Neural cell (in vitro differentiated cells): ENCODE measurements at regions not wholly inside any gene's neighbourhood (a gene's known extent, or its start where the extent isn't known, plus 50 kb on each side); places are given as distances from the start of the nearest gene placed in this dataset.

Source experiments
- H2AFZ ChIP-seq: fragments of 200-600, 300-800 bp; sonication (generic), shearing (Covaris generic); 2 replicates; pipeline ENCODE4 v1.6.0; 2014; ENCODE audit warnings: low read depth, mild to moderate bottlenecking, antibody characterized with exemption, low read length, moderate library complexity
- H3F3A ChIP-seq: fragments of 200-600 bp; shearing (Covaris generic); 2 replicates; pipeline ENCODE4 v1.6.1; 2016; ENCODE audit warnings: mild to moderate bottlenecking, moderate library complexity, mixed read lengths, antibody characterized with exemption, low read length; ENCODE audit not compliant: insufficient read depth, poor library complexity, severe bottlenecking
- H3K27ac ChIP-seq: fragments of 200-600, 300-800 bp; sonication (generic), shearing (Covaris generic); 2 replicates; pipeline ENCODE4 v1.5.1; 2014; ENCODE audit warnings: mild to moderate bottlenecking, low read length, moderate library complexity
- H3K27me3 ChIP-seq: fragments of 300-800, 200-600 bp; sonication (generic), shearing (Covaris generic); 2 replicates; pipeline ENCODE4 v1.6.0; 2014; ENCODE audit warnings: mild to moderate bottlenecking, low read depth, low read length, moderate library complexity; ENCODE audit not compliant: insufficient read depth
- H3K36me3 ChIP-seq: fragments of 300-800, 200-600 bp; sonication (generic), shearing (Covaris generic); 2 replicates; pipeline ENCODE4 v1.5.1; 2014; ENCODE audit warnings: mild to moderate bottlenecking, antibody characterized with exemption, low read length, moderate library complexity; ENCODE audit not compliant: insufficient read depth
- H3K4me2 ChIP-seq: fragments of 300-800, 200-600 bp; sonication (generic), shearing (Covaris generic); 2 replicates; pipeline ENCODE4 v1.6.0; 2014; ENCODE audit warnings: mild to moderate bottlenecking, low read length
- H3K4me3 ChIP-seq: fragments of 300-800, 200-600 bp; sonication (generic), shearing (Covaris generic); 2 replicates; pipeline ENCODE4 v1.5.1; 2014; ENCODE audit warnings: mild to moderate bottlenecking, low read length, moderate library complexity
- H3K79me2 ChIP-seq: fragments of 200-600 bp; shearing (Covaris generic); replicated peaks from 2 replicates; pipeline ENCODE4 v1.6.0; 2014; ENCODE audit warnings: mild to moderate bottlenecking, low read length, moderate library complexity; ENCODE audit not compliant: insufficient read depth
- H3K9ac ChIP-seq: fragments of 300-800, 200-600 bp; sonication (generic), shearing (Covaris generic); 2 replicates; pipeline ENCODE4 v1.6.1; 2016; ENCODE audit warnings: mild to moderate bottlenecking, low read length, mixed read lengths
- H3K9me2 ChIP-seq: fragments of 200-600 bp; shearing (Covaris generic); 2 replicates; pipeline ENCODE4 v1.6.1; 2016; ENCODE audit warnings: mild to moderate bottlenecking, low read length, mixed read lengths; ENCODE audit not compliant: insufficient read depth
- H3K9me3 ChIP-seq: fragments of 200-600, 300-800 bp; sonication (generic), shearing (Covaris generic); 2 replicates; pipeline ENCODE4 v1.6.1; 2016; ENCODE audit warnings: mild to moderate bottlenecking, mixed run types, low read length, moderate library complexity, mixed read lengths
- H4K20me1 ChIP-seq: fragments of 200-600 bp; shearing (Covaris generic); 2 replicates; pipeline ENCODE4 v1.6.1; 2016; ENCODE audit warnings: mild to moderate bottlenecking, mixed run types; ENCODE audit not compliant: insufficient read depth
- EP300 ChIP-seq: fragments of 450-650 bp; conservative IDR thresholded peaks from 2 replicates; pipeline ENCODE4 v1.6.1; 2014; ENCODE audit warnings: antibody characterized with exemption, mild to moderate bottlenecking, moderate library complexity; ENCODE audit not compliant: poor library complexity, severe bottlenecking
- EZH2 ChIP-seq: fragments of 200-600, 300-800 bp; shearing (Covaris generic), sonication (generic); IDR thresholded peaks from 2 replicates; pipeline ENCODE4 v1.6.1; 2014; ENCODE audit warnings: antibody characterized with exemption, low read length, borderline replicate concordance, mild to moderate bottlenecking; ENCODE audit not compliant: insufficient read depth, poor library complexity, severe bottlenecking
- MXI1 ChIP-seq: fragments of 450-650 bp; conservative IDR thresholded peaks from 2 replicates; pipeline ENCODE4 v1.6.1; 2014; ENCODE audit warnings: antibody characterized with exemption, mild to moderate bottlenecking; ENCODE audit not compliant: poor library complexity, severe bottlenecking
- POLR2AphosphoS5 ChIP-seq: IDR thresholded peaks from 2 replicates; pipeline ENCODE4 v1.6.1; 2012
- RAD21 ChIP-seq: fragments of 450-650 bp; conservative IDR thresholded peaks from 2 replicates; pipeline ENCODE4 v1.6.1; 2014; ENCODE audit warnings: antibody characterized with exemption, mild to moderate bottlenecking, moderate library complexity
- SMC3 ChIP-seq: fragments of 450-650 bp; conservative IDR thresholded peaks from 2 replicates; pipeline ENCODE4 v1.6.1; 2014; ENCODE audit warnings: antibody characterized with exemption, mild to moderate bottlenecking, moderate library complexity; ENCODE audit not compliant: poor library complexity
- TAF1 ChIP-seq: IDR thresholded peaks from 2 replicates; pipeline ENCODE4 v1.6.1; 2012; ENCODE audit warnings: low read depth
- TF ChIP-seq, protein P1 (sequence below): fragments of 450-650 bp; IDR thresholded peaks from 2 replicates; pipeline ENCODE4 v1.5.1; 2014; ENCODE audit warnings: antibody characterized with exemption, mild to moderate bottlenecking, moderate library complexity; ENCODE audit not compliant: poor library complexity, severe bottlenecking
- TF ChIP-seq, protein P2 (sequence below): IDR thresholded peaks from 2 replicates; pipeline ENCODE4 v1.6.1; 2012; ENCODE audit warnings: borderline replicate concordance

DNA sequence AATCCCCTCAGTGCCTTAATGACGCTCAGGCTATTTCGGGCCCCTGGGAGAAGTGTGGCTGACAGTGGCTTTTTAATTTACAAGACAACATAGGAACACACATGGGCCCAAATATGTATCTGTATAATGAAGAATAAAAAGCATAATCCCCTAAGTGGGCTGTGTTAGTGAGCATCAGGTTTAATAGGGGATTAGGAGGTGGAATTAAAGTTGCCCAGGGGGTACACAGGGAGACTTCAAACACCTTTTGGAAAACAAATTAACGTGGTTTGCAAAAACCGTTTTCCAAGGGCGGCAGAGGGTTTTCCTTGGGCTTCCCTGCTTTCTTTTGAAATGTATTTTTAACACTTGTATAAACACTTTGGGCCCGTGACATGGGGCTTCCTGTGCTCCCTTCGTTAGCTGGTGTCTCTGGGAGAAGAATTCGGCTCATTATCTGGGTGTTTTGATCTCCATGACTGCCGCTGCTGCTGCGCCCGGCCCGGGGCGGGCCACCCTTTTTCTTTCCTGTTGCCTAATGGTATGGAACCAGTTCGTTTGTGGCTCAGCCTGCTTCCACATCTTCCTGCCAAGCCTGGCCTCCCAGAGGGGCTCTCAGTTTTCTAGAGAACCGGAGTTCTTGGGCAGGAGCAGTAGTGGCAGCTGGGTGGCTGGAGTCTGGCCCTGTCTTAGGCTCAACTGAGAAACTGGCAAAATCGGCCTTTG lies 173.0 kb downstream of the MACROH2A1 start:
- Histone ChIP-seq H3K36me3 (no peaks in the 10 kb centered on the region), H4K20me1 (no peaks in the 10 kb centered on the region), H3K9ac (no peak overlapping the region), H3K27me3 (no peaks in the 10 kb centered on the region), H3F3A (no peaks in the 10 kb centered on the region), H3K27ac (no peak overlapping the region), H3K9me3 (no peaks in the 10 kb centered on the region), H3K79me2 (no peaks in the 10 kb centered on the region), H2AFZ (no peak overlapping the region), H3K4me2 (no peak overlapping the region), H3K4me3 (no peak overlapping the region), H3K9me2 (no peaks in the 10 kb centered on the region)
- TF ChIP-seq, protein P1, sequence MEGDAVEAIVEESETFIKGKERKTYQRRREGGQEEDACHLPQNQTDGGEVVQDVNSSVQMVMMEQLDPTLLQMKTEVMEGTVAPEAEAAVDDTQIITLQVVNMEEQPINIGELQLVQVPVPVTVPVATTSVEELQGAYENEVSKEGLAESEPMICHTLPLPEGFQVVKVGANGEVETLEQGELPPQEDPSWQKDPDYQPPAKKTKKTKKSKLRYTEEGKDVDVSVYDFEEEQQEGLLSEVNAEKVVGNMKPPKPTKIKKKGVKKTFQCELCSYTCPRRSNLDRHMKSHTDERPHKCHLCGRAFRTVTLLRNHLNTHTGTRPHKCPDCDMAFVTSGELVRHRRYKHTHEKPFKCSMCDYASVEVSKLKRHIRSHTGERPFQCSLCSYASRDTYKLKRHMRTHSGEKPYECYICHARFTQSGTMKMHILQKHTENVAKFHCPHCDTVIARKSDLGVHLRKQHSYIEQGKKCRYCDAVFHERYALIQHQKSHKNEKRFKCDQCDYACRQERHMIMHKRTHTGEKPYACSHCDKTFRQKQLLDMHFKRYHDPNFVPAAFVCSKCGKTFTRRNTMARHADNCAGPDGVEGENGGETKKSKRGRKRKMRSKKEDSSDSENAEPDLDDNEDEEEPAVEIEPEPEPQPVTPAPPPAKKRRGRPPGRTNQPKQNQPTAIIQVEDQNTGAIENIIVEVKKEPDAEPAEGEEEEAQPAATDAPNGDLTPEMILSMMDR = no peak
- TF ChIP-seq EP300 = no peak
- TF ChIP-seq EZH2 = no peak
- no peak for TF ChIP-seq RAD21
- TF ChIP-seq, protein P2, sequence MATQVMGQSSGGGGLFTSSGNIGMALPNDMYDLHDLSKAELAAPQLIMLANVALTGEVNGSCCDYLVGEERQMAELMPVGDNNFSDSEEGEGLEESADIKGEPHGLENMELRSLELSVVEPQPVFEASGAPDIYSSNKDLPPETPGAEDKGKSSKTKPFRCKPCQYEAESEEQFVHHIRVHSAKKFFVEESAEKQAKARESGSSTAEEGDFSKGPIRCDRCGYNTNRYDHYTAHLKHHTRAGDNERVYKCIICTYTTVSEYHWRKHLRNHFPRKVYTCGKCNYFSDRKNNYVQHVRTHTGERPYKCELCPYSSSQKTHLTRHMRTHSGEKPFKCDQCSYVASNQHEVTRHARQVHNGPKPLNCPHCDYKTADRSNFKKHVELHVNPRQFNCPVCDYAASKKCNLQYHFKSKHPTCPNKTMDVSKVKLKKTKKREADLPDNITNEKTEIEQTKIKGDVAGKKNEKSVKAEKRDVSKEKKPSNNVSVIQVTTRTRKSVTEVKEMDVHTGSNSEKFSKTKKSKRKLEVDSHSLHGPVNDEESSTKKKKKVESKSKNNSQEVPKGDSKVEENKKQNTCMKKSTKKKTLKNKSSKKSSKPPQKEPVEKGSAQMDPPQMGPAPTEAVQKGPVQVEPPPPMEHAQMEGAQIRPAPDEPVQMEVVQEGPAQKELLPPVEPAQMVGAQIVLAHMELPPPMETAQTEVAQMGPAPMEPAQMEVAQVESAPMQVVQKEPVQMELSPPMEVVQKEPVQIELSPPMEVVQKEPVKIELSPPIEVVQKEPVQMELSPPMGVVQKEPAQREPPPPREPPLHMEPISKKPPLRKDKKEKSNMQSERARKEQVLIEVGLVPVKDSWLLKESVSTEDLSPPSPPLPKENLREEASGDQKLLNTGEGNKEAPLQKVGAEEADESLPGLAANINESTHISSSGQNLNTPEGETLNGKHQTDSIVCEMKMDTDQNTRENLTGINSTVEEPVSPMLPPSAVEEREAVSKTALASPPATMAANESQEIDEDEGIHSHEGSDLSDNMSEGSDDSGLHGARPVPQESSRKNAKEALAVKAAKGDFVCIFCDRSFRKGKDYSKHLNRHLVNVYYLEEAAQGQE = no peak
- no peak for TF ChIP-seq POLR2AphosphoS5
- no peak for TF ChIP-seq MXI1
- no peak for TF ChIP-seq TAF1
- no peak for TF ChIP-seq SMC3

DNA sequence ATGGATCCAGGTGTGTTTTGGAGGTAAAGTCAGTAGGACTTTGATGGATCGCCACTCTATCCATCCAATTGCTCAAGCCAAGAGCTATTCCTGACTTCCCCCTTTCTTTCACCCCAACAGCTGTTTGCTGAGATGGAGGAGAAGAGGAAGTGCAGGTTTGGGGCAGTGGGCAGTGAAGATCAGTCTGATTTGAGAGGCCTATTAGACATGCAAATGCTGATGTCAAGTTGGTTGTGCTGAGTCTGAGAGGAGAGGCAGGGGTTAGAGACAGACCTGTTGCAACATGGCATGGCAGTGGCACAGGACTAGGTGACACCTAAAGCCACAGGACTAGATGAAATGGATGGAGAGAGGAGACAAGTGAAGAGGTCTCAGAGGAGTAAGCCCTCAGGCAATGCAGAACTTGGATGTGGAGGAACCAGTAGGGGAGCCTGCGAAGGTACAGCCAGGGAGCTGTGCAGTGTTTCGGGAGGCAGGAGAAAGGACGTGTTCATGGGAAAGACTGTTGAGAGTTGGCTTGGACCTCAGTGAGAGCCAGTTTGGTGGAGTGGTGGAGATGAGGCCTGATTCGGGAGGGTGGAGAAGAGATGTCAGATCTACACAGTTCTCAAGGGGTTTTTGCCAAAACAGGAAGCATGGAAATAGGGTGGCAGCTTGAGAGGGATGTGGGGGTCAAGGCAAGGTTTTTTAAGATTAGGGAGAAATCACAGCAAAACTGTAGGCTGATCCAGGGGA lies 175.0 kb downstream of the MACROH2A1 start:
- Histone ChIP-seq H3K4me3 (no peak overlapping the region), H3K9ac (no peak overlapping the region), H3K27ac (no peak overlapping the region), H4K20me1 (no peaks in the 10 kb centered on the region), H3F3A (no peaks in the 10 kb centered on the region), H3K27me3 (no peaks in the 10 kb centered on the region), H2AFZ (no peak overlapping the region), H3K4me2 (no peak overlapping the region), H3K36me3 (no peaks in the 10 kb centered on the region), H3K79me2 (no peaks in the 10 kb centered on the region), H3K9me2 (no peaks in the 10 kb centered on the region), H3K9me3 (no peaks in the 10 kb centered on the region)
- TF ChIP-seq, protein P1 = no peak
- no peak for TF ChIP-seq SMC3
- no peak for TF ChIP-seq POLR2AphosphoS5
- TF ChIP-seq EP300 = no peak
- no peak for TF ChIP-seq EZH2
- TF ChIP-seq MXI1 = no peak
- no peak for TF ChIP-seq RAD21
- no peak for TF ChIP-seq TAF1
- TF ChIP-seq, protein P2 = no peak
